ENCODE measurements at regions not wholly inside any gene's neighbourhood (a gene's known extent, or its start where the extent isn't known, plus 50 kb on each side); places are given as distances from the start of the nearest gene placed in this dataset.

DNA sequence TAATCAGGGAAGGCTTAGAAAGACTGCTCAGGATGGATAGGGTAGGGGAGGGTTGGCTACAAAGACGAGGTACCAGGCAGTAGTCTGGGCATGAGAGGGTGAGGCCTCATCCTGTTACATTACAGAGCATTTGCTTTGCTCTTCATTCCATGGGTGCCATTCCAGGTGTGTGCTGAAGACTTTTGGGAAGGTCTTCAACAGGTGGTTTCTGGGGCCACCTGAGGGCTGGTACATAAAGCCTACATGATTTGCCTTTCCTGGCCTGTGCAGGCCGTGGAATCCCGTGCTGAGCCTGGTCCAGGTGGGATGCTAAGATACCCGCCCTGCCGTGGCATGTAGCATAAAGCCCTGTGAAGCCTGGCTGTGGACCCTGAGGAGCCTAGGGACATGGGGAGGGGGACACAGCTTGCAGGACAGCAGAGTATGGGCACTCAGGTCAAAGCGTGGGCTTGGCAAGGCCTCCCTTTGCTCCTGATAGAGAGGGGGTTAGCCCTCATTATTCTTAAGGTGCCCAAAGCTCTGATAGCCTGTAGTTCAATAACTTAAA, 55.6 kb upstream of the ZNF536 start:
- TF ChIP-seq, protein P1, sequence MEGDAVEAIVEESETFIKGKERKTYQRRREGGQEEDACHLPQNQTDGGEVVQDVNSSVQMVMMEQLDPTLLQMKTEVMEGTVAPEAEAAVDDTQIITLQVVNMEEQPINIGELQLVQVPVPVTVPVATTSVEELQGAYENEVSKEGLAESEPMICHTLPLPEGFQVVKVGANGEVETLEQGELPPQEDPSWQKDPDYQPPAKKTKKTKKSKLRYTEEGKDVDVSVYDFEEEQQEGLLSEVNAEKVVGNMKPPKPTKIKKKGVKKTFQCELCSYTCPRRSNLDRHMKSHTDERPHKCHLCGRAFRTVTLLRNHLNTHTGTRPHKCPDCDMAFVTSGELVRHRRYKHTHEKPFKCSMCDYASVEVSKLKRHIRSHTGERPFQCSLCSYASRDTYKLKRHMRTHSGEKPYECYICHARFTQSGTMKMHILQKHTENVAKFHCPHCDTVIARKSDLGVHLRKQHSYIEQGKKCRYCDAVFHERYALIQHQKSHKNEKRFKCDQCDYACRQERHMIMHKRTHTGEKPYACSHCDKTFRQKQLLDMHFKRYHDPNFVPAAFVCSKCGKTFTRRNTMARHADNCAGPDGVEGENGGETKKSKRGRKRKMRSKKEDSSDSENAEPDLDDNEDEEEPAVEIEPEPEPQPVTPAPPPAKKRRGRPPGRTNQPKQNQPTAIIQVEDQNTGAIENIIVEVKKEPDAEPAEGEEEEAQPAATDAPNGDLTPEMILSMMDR (IDR thresholded peaks at IDR 0.05; ENCODE audit: partially characterized antibody, unreplicated experiment): no peak
- Mint-ChIP-seq H3K4me3 (ENCODE audit: unreplicated experiment) (no peak overlapping the region), H3K9me3 (ENCODE audit: unreplicated experiment) (peaks cover 2% of the 10 kb centered on the region), H3K4me1 (ENCODE audit: low read depth, unreplicated experiment) (peaks cover 4% of the 10 kb centered on the region), H3K36me3 (ENCODE audit: unreplicated experiment) (peaks cover 6% of the 10 kb centered on the region), H3K27me3 (ENCODE audit: unreplicated experiment) (peaks cover 2% of the 10 kb centered on the region), H3K27ac (ENCODE audit: unreplicated experiment) (no peak overlapping the region)
- DNase-seq: no peak

DNA sequence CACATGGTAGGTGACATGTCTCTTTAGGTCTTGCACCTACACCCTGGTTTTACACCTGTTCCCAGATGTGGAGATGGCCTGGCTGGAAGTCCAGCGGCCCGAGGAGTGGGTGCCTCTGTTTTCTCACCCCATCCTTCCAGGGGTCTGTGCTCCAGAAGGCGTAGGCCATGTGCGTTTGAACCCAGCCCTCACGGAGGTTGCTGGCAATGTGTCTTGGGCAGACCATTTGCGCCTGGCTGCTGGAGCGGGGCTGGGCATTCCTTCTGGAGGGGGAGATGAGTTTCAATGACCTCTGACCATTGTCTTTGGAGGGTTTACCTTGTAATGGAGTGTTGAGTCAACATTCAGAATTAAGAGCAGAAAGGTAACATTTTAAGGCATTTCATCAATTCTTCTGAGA, 54.8 kb upstream of the ZNF536 start:
- peaks cover 2% of the 10 kb centered on the region for H3K27me3 Mint-ChIP-seq (ENCODE audit: unreplicated experiment)
- TF ChIP-seq, protein P1 (IDR thresholded peaks at IDR 0.05; ENCODE audit: partially characterized antibody, unreplicated experiment): no peak
- H3K9me3 Mint-ChIP-seq (ENCODE audit: unreplicated experiment): peaks cover 2% of the 10 kb centered on the region
- peaks cover 4% of the 10 kb centered on the region for H3K4me1 Mint-ChIP-seq (ENCODE audit: low read depth, unreplicated experiment)
- no peak for DNase-seq
- H3K27ac Mint-ChIP-seq (ENCODE audit: unreplicated experiment): no peak overlapping the region
- peaks cover 6% of the 10 kb centered on the region for H3K36me3 Mint-ChIP-seq (ENCODE audit: unreplicated experiment)
- H3K4me3 Mint-ChIP-seq (ENCODE audit: unreplicated experiment): no peak overlapping the region

GRCh38 chr19:30318261-30318660, 53.9 kb upstream of the ZNF536 start:
- Mint-ChIP-seq H3K36me3 (ENCODE audit: unreplicated experiment) (peaks cover 6% of the 10 kb centered on the region), H3K27me3 (ENCODE audit: unreplicated experiment) (peaks cover 4% of the 10 kb centered on the region), H3K4me1 (ENCODE audit: low read depth, unreplicated experiment) (peaks cover 4% of the 10 kb centered on the region), H3K27ac (ENCODE audit: unreplicated experiment) (no peak overlapping the region), H3K4me3 (ENCODE audit: unreplicated experiment) (no peak overlapping the region), H3K9me3 (ENCODE audit: unreplicated experiment) (peaks cover 2% of the 10 kb centered on the region)
- TF ChIP-seq, protein P1 (IDR thresholded peaks at IDR 0.05; ENCODE audit: partially characterized antibody, unreplicated experiment): no peak
- no peak for DNase-seq

DNA sequence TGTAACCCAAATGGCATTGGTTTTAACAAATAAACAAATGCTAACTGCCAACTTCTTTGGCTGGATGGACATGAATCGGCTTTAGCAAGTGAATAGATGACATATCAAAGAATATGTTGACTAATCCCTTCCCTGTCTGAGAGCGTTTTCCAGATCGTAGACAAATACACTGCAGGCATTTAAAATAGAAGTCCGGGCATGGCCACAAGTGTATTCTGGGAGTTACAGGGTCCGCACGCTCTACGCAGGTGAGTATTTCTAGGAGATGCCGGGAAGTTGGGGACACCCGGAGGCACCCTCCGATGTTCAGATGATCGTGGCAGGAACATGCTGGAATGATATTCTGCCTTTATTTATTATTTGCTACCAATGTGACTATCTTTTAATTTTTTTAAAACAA, 53.2 kb upstream of the ZNF536 start:
- Mint-ChIP-seq H3K27me3 (ENCODE audit: unreplicated experiment) (peaks cover 4% of the 10 kb centered on the region), H3K4me3 (ENCODE audit: unreplicated experiment) (no peak overlapping the region), H3K36me3 (ENCODE audit: unreplicated experiment) (peaks cover 7% of the 10 kb centered on the region), H3K9me3 (ENCODE audit: unreplicated experiment) (peaks cover 2% of the 10 kb centered on the region), H3K27ac (ENCODE audit: unreplicated experiment) (no peak overlapping the region), H3K4me1 (ENCODE audit: low read depth, unreplicated experiment) (peaks cover 4% of the 10 kb centered on the region)
- DNase-seq: no peak
- TF ChIP-seq, protein P1 (IDR thresholded peaks at IDR 0.05; ENCODE audit: partially characterized antibody, unreplicated experiment): no peak

- TF ChIP-seq, protein P1 (IDR thresholded peaks at IDR 0.05; ENCODE audit: partially characterized antibody, unreplicated experiment): no peak
- no peak overlapping the region for H3K4me3 Mint-ChIP-seq (ENCODE audit: unreplicated experiment)
- peaks cover 4% of the 10 kb centered on the region for H3K4me1 Mint-ChIP-seq (ENCODE audit: low read depth, unreplicated experiment)
- peaks cover 4% of the 10 kb centered on the region for H3K9me3 Mint-ChIP-seq (ENCODE audit: unreplicated experiment)
- H3K36me3 Mint-ChIP-seq (ENCODE audit: unreplicated experiment): peaks cover 10% of the 10 kb centered on the region
- H3K27me3 Mint-ChIP-seq (ENCODE audit: unreplicated experiment): peaks cover 4% of the 10 kb centered on the region
- H3K27ac Mint-ChIP-seq (ENCODE audit: unreplicated experiment): no peak overlapping the region
- no peak for DNase-seq
Measured at GRCh38 chr19:30319411-30319810, 52.8 kb upstream of the ZNF536 start.
